GM21717 (cell line): ENCODE measurements at regions not wholly inside any gene's neighbourhood (a gene's known extent, or its start where the extent isn't known, plus 50 kb on each side); places are given as distances from the start of the nearest gene placed in this dataset.
"Not testable (repeated sequence)": the region's sequence is repeated elsewhere in the genome, so short reads cannot be mapped to it uniquely, and the experiment has no call there.

Experiments
- ATAC-seq: cut with Tn5 transposase; IDR thresholded peaks from one replicate; pipeline ENCODE4 v1.9.1; 2021; ENCODE audit warnings: mild to moderate bottlenecking, moderate library complexity; ENCODE audit not compliant: unreplicated experiment

DNA sequence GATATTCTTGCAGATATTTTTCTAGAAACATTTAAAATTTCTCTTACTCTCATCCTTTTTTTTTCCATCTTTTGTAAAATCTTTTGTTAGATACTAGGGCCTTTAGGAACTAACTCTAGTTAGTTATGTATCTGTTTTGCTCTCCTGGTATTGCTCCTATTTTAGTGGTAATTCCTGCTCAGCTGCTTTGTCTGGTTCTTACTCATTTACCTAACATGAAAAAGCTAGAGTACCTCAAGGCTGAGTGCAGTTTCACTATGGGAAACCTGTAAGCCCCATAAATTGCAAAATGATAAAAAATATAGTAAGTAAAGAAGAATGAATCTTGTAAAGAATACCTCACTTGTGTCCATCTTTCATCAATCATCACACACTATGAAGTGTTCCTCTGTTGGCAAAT lies 1602.0 kb downstream of the GRIK2 start:
- ATAC-seq, result no peak

DNA sequence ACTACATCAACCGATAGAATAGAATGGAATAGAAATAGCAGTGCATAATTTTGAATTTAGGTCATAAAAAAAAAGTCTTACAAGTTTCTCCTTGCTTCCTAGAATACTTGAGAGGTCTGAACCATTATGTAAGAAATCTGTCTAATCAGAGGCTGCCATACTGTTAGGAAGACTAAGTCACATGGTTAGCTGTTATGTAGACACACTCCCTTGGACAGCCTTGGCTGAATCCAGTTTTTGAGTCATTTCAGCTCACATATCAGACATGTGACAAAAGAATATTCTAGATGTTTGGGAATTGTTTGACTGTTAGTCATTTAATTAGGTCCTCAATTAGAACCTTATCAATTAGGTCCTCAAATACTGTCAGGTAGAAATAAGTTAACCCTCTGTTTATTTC lies 1601.4 kb downstream of the GRIK2 start:
- ATAC-seq, result no peak

DNA sequence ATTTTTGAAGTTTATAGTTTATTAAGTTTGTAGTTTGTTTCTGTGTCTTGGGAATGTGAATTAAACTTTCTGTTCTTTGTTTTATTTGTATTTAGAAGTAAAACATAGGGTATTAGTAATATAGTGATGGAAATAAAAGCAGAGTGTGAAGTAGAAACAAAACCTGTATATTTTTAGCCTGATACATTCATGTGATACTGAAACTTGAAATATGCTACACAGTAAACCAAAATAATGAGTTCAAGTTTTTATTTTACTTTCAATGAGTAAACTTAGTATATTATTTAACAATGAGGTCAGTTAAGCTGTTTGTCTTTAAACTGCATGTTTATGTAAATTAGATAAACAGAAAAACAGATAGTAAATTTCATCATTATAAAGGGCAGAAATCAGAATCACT lies 1592.6 kb downstream of the GRIK2 start:
- peak; percentile 95 for ATAC-seq

DNA sequence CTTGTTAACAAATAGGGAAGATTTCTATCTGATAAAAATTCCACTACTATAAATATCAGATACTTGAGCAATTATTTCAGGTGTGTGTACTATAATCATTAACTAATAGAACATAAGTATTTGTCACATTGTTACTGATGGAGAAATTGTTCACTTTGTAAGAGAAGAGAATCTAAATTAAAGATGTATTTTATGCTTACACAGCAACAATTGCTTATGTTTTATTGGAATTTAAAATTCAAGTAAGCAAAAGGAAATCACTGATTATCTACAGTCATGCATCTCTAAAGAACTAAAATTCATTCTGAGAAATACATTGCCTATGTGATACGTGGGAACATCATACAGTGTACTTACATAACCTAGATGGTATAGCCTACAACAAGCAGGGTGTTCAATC lies 1590.8 kb downstream of the GRIK2 start:
- no peak for ATAC-seq

DNA sequence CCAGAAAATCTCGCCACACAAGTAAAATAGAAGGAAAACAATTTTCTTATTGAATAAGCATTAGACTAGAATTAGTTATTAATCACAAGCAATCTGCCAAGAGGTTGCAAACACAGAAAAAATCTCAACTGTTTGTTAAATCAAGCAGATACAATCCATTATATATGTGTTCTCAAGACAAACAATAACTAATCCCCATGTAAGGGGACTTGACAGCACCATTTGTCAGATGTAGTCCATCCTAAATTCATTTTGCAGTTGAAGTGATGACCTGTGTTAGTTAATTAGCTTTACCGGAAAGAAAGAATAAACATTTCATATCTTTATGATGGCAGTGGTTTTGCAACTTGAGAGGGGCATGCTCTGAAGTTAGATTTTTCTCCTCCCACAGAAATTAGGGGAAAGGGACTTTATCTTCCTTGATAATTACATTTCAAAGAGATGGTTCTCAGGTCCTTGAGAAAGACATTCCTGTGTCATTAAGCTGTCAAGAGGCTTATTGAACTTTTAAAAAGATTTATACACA lies 1588.0 kb downstream of the GRIK2 start:
- ATAC-seq, result no peak

DNA sequence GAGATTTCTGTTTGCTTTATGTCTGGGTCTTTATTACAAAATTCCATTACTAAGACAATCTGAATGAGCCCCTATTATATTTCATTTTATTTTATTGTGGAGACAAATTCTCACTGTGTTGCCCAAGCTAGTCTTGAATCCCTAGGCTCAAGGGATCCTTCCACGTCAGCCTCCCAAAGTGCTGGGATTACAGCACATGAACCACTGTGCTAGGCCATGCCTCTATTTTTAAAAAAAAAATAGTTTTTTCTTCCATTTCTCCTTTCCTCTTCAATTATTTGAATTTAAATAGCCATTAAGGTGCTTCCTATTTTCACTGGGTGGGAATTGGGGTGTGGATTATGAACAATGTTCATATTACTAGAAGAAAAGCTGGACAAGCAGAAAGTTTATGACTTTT lies 1587.4 kb downstream of the GRIK2 start:
- no peak for ATAC-seq

DNA sequence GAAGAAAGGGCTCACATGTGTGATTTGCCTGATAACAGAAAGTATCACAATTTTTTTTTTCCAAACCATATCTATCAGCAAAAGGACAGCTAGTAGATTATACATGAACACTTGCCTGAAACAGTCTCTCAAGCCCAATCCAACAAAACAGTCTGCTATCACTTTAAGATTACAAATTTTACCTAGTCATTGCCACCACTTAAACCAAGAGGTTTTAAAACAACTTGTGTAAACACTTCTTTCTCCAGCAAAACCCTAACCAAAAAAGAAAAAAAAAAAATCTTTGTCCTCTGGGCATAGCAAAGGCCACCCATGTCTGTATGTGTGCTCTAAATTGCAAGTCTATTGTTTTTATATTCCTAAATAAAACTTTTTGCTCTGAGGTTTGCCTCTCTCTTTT lies 1568.4 kb downstream of the GRIK2 start:
- no peak for ATAC-seq

DNA sequence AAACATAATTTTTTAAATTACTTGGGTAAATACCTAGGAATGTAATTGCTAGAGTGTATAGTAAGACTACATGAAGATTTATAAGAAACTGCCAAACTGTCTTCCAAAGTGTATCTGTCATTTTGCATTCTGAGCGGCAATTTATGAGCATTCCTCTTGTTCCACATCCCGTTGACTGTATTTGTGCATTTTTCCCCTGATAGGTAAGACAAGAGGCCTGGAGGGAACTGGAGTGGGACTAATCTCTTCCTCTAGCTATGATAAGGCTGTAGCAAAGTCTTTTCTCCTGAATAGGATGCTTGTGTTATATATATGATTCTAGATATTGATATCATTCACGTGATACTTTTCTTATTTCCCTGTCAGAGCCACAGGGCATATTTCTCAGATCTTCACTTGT lies 1557.5 kb downstream of the GRIK2 start:
- ATAC-seq, result no peak

DNA sequence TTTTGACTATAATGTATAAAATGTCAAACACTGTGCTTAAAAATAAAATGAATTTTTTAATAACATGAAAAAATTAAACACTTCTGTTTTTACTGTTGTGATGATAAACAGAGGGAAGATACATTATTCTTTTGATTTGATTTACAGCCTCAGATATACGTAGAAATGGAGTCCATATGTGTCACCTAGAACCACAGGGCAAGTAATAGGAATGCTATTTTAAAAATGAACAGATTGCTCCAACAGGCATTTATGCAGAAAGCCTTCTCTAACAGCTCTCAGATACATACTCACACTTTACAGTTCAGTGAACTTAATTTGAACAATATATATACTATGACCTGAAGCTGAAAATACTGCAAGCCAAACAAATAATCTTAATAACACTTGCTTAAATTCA lies 1551.0 kb downstream of the GRIK2 start:
- no peak for ATAC-seq

DNA sequence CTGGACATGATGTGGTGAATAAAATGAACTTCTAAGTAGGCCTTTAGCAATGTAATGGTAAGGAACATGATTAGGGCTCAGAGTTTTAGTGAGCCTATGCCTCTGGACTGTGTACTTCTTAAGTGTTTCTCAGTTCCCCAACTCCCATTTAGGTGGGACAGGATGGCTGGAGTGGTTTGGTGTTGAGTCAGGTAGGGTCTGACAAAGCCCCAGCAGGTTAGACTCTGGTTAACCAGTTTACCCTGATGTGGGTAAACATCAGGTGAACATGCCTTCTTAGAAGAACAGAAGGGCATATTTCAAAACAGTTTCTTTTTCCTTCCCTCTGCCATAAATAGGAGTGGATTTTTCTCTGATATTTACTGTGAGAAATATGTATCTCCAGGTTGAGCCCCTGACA lies 1548.7 kb downstream of the GRIK2 start:
- ATAC-seq, result no peak

DNA sequence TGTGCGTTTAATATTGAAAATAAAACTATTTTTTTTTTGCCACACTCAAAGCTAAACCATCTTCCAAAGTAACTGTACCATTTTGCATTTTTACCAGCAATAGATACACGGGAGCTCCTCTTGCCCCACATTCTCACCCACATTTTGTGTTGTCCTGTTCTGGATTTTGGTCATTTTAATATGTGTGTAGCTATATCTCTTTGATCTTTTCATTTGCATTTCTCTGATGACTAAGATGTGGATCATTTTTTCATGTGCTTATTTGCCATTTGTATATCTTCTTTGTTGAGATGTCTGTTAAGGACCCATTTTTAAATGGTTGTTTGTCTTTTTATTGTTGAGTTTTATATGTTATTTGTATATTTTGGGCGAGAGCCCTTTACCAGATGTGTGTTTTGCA lies 1543.5 kb downstream of the GRIK2 start:
- ATAC-seq, result no peak

DNA sequence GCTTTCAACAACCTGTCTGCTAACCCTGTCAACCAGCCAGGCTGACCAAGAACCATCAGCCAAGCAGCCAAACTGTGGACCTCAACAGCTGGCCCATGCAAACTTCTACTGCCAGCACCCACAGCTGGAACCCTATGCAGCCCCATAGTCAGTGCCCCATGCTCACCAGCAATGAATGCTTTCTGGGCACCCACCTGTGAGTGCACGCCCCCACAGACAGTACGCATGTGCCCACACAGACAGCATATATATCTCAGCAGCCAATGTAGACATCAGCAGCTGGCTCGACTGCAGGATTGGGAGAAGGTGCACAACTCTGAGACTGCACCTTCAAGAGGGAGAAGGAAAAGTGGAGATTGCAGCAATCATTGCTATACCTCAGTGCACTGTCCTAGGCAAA lies 1534.6 kb downstream of the GRIK2 start:
- ATAC-seq, result no peak

DNA sequence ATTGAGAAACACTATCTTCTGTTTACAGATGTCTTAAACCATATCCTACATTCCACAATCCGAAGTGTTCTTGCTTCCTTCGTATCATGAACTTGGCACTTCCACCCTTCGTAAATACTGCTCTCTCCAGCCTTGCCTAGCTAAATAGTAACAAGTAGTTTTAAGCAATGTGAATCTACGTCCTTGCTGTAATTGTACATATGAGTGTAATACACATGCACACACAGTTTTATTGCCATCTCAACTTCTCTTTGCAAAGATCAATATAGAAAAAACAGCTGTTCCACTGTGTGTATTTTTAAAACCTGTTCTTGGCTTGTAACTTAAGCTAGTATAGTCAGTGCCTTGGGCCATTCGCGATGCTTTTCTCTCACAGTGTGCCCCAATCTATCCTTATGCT lies 1524.7 kb downstream of the GRIK2 start:
- no peak for ATAC-seq

DNA sequence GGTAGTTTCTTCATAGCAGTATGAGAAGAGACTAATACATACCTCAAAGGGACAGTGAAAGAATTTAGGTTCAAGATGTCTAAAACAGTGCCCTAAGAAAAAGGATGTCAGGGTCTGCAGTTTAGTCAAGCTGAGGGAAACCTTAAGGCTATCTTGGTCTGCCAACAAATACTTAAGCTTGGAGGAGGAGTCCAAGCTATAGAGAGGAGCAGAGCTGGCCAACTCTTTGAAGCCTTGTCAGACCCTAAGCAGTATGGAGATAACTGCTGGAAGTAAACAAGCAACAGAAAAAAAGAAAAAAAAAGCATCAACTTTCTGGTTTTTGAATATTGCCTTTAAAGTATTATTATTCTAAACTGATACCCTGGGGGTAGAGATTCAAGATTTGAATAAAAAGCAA lies 1518.1 kb downstream of the GRIK2 start:
- no peak for ATAC-seq

DNA sequence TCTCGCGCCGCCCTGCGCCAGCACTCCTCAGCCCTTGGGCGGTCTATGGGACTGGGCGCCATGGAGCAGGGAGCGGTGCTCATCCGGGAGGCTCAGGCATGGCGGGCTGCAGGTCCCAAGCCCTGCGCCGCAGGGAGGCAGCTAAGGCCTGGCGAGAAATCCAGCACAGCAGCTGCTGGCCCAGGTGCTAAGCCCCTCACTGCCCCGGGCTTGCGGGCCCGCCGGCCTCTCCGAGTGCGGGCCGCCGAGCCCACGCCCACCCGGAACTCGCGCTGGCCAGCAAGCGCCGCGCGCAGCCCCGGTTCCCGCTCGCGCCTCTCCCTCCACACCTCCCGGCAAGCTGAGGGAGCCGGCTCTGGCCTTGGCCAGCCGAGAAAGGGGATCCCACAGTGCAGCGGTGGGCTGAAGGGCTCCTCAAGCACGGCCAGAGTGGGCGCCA lies 1517.2 kb downstream of the GRIK2 start:
- not testable (repeated sequence) for ATAC-seq

DNA sequence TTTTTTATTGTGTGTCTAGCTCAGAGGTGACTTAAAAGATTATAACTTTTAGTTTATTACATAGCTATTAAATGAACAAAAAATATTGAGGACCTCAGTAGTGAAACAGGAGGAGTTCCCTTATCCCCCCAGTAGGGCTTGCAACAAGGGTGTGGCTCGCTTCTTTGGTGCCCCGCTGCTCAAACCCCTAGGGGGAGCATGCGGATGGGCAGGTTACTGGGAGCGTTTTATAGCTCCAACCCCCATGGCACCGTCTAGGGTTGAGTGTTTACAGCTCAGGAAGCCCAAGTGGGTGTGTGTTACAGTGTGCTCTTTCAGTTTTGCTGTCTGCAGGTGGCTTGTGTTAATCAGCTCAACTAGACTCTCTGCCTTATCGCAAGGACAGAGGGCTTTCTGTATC lies 1513.7 kb downstream of the GRIK2 start:
- ATAC-seq, result no peak

DNA sequence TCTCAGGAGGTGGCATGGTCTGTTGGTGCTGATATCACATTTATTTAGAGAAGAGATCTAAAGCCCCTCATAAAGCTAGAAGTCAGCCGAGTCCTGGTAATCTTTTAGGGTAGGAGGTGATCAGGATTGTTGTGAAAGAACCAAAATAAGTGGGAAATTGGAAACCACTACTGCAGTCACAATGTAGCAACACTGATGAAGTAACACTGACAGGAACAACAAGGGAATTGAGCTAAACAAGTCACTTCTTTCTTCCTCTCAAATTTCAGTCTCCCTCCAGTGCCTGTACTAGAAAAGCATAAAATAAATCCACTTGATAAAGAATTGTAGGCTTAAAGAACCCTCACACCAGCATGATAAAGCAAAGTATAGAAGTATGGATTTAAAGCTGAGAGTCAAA lies 1509.0 kb downstream of the GRIK2 start:
- no peak for ATAC-seq

DNA sequence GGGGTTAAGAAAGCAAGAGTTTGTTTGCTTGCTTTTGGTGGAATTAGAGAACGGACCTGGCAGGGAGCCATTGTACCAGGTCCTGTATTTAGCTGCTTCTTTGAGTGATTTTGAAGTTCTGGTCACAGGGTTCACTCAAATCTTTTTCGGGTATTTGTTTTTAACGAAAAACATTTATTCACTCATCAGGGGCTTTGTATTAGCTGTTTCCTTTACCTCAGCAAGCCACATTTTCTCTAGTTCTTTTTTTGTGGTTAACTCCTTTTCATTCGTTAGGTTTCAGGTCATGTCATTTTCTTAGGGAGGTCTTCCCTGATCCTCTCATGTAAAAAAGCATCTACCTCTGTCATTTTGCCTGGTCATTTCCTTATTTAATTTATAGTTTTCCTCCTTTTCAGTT lies 1502.2 kb downstream of the GRIK2 start:
- ATAC-seq, result no peak

DNA sequence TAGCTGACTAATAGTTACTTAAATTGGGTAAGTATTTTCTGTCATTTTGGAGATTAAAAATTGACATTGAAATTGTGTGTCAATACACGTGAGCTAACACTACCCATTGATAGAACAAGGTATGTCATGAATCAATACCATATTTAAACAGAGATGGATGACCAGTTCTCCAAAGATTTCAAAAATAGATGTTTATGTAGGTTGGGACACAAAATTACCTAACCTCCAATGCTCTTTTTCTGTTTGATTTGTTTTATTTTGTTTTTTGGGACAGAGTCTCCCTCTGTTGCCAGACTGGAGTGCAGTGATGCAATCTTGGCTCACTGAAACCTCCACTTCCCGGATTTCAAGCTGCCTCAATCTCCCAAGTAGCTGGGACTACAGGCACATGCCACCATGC lies 1491.7 kb downstream of the GRIK2 start:
- no peak for ATAC-seq

DNA sequence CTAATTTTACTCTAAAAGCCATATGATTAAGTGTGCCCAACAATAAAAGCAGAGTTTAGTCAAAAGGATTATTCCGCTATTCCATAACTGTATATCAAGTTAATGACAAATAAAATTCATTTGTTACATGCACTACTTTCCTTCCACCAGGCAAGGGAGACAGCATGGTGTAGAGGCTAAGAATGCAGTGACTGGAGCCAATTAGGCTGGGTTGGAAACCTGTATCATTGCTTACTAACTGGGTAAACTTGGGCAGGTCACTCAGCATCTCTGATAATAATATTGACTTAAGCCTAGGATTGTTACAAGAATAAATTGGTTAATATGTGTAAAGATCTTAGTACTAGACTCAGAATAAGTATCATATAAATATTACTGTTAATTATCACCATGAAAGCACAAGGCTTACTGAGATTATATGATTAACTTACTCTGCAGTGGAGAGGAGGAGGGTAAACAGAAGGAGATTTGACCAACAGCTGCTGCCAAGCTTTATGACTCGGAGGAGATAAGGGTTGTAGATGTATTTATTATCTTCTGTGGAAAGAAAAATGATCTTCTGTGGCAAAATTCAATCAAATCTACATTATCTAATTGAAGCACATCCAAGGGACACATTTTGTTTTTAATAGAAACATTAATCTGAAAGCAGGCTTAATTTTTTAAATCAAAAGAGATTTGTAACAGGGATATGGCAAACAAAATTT lies 1459.9 kb downstream of the GRIK2 start:
- ATAC-seq, result no peak

DNA sequence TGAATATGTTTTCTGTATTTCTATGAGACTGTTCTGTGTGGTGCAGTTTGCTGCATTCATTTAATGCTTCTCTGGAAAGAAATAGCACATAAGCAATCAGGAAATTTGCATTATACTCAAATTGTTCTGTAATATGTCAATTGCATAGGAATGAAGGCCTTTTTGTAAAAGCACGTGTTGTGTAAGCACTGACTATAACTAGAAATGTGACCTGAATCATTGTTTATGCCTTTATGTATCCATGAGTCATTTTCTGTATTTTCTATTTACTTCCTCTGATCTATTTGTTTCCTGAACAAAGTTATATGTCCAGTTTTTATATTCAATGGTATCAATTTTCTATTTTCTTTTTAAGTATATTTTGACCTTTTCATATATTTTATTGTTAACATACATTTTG lies 1455.3 kb downstream of the GRIK2 start:
- ATAC-seq, result no peak

DNA sequence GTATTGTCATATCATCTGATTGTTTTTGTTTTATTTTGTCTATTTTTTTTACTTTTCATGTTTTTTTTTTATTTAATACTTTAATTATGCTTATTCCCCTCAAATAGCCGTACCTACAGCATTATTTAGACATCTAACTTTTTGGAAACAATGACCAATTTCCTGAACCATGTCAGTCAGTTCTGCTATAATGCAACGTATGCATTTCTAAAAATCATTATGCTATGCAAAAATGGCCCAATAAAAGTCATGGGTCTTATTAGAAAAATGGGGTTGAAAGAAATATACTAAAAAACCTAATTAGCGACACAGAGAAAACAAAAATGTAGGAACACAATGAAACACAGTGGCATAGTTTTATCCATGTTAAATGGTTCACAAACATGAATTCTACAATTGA lies 1454.7 kb downstream of the GRIK2 start:
- no peak for ATAC-seq

DNA sequence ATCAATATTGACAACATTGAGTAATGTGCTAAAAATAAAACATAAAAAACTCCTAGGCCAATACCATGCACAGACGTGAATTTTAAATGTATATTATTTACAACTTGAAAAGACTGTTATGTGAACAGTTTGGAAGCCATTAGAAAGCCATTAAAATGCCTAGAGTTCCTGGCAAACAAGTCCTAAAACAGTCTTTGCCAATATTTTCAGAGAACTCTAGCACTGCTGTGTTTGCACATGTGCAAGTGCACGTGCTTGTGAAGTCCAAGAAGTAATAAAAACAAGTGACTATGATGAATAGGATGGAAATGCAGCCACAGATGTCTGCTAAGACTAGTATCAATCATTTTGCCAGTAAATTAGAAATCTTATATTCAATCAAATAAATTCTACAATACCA lies 1447.6 kb downstream of the GRIK2 start:
- no peak for ATAC-seq
